Loucy (cell line): ENCODE measurements at regions not wholly inside any gene's neighbourhood (a gene's known extent, or its start where the extent isn't known, plus 50 kb on each side); places are given as distances from the start of the nearest gene placed in this dataset.

Experiments used
- H2AFZ ChIP-seq: fragments of 200-600 bp; sonication (generic); 2 replicates; pipeline ENCODE4 v1.6.0; 2016; ENCODE audit warnings: antibody characterized with exemption, mild to moderate bottlenecking, low read length, moderate library complexity
- H3F3A ChIP-seq: fragments of 200-600 bp; 2 replicates; pipeline ENCODE4 v1.6.0; 2016; ENCODE audit warnings: antibody characterized with exemption, low read depth, mild to moderate bottlenecking
- H3K27me3 ChIP-seq: fragments of 200-600 bp; sonication (generic); 2 replicates; pipeline ENCODE4 v1.6.1; 2014; ENCODE audit warnings: low read length, mild to moderate bottlenecking; ENCODE audit not compliant: insufficient read depth, poor library complexity, severe bottlenecking
- H3K36me3 ChIP-seq: fragments of 200-600 bp; sonication (generic); 2 replicates; pipeline ENCODE4 v1.6.1; 2016; ENCODE audit warnings: low read length; ENCODE audit not compliant: insufficient read depth
- H3K4me1 ChIP-seq: fragments of 200-600 bp; sonication (generic); 2 replicates; pipeline ENCODE4 v1.5.1; 2014; ENCODE audit warnings: low read length, mild to moderate bottlenecking; ENCODE audit not compliant: insufficient read depth, poor library complexity, severe bottlenecking
- H3K4me2 ChIP-seq: fragments of 200-600 bp; sonication (generic); 2 replicates; pipeline ENCODE4 v1.6.0; 2014; ENCODE audit warnings: antibody characterized with exemption, low read length, low read depth, mild to moderate bottlenecking; ENCODE audit not compliant: poor library complexity, severe bottlenecking
- H3K4me3 ChIP-seq: fragments of 200-600 bp; sonication (generic); 2 replicates; pipeline ENCODE4 v1.5.1; 2014; ENCODE audit warnings: low read length, mild to moderate bottlenecking, mixed read lengths; ENCODE audit not compliant: poor library complexity, severe bottlenecking
- H3K79me2 ChIP-seq: fragments of 200-600 bp; sonication (generic); 2 replicates; pipeline ENCODE4 v1.6.1; 2014; ENCODE audit warnings: low read length; ENCODE audit not compliant: insufficient read depth
- H3K9ac ChIP-seq: fragments of 200-600 bp; sonication (generic); 2 replicates; pipeline ENCODE4 v1.6.0; 2014; ENCODE audit warnings: mild to moderate bottlenecking, low read depth, low read length, moderate library complexity; ENCODE audit not compliant: poor library complexity, severe bottlenecking
- H3K9me2 ChIP-seq: fragments of 200-600 bp; sonication (generic); replicated peaks from 2 replicates; pipeline ENCODE4 v1.6.1; 2016; ENCODE audit warnings: low read depth, low read length, mixed read lengths
- H3K9me3 ChIP-seq: fragments of 200-600 bp; sonication (generic); 2 replicates; pipeline ENCODE4 v1.6.1; 2014; ENCODE audit warnings: mild to moderate bottlenecking, antibody characterized with exemption, low read length, low read depth; ENCODE audit not compliant: insufficient read depth
- H4K20me1 ChIP-seq: fragments of 200-600 bp; sonication (generic); 2 replicates; pipeline ENCODE4 v1.6.0; 2014; ENCODE audit warnings: antibody characterized with exemption, low read length, mild to moderate bottlenecking; ENCODE audit not compliant: insufficient read depth, poor library complexity, severe bottlenecking
- CTCF ChIP-seq: fragments of 200-600 bp; sonication (generic); conservative IDR thresholded peaks from 2 replicates; pipeline ENCODE4 v1.5.1; 2014; ENCODE audit warnings: mild to moderate bottlenecking, antibody characterized with exemption, low read length
- EZH2phosphoT487 ChIP-seq: fragments of 200-600 bp; IDR thresholded peaks from 2 replicates; pipeline ENCODE4 v1.6.1; 2018; ENCODE audit warnings: antibody characterized with exemption, mild to moderate bottlenecking, moderate library complexity, borderline replicate concordance

GRCh38 chr13:103516015-103516795 is 450.0 kb upstream of the SLC10A2 start:
- H3F3A ChIP-seq = no peaks in the 10 kb centered on the region
- H3K27me3 ChIP-seq = no peaks in the 10 kb centered on the region
- H3K9ac ChIP-seq = no peak overlapping the region
- H2AFZ ChIP-seq = no peak overlapping the region
- no peaks in the 10 kb centered on the region for H3K9me2 ChIP-seq
- TF ChIP-seq CTCF = no peak
- TF ChIP-seq EZH2phosphoT487 = no peak
- H3K4me2 ChIP-seq = no peak overlapping the region
- no peaks in the 10 kb centered on the region for H4K20me1 ChIP-seq
- H3K9me3 ChIP-seq = no peaks in the 10 kb centered on the region
- no peaks in the 10 kb centered on the region for H3K36me3 ChIP-seq
- no peak overlapping the region for H3K4me3 ChIP-seq
- no peaks in the 10 kb centered on the region for H3K79me2 ChIP-seq
- H3K4me1 ChIP-seq = no peaks in the 10 kb centered on the region

- Histone ChIP-seq H4K20me1 (no peaks in the 10 kb centered on the region), H3K9ac (no peak overlapping the region), H3F3A (no peaks in the 10 kb centered on the region), H3K27me3 (no peaks in the 10 kb centered on the region), H3K9me2 (no peaks in the 10 kb centered on the region), H3K4me3 (no peak overlapping the region), H3K36me3 (no peaks in the 10 kb centered on the region), H3K4me2 (no peak overlapping the region), H3K9me3 (no peaks in the 10 kb centered on the region), H2AFZ (no peak overlapping the region), H3K79me2 (no peaks in the 10 kb centered on the region), H3K4me1 (no peaks in the 10 kb centered on the region)
- TF ChIP-seq EZH2phosphoT487 = no peak
- TF ChIP-seq CTCF = no peak
Observed at GRCh38 chr13:103515410-103515809, 449.2 kb upstream of the SLC10A2 start.

GRCh38 chr13:103514619-103515018 is 448.4 kb upstream of the SLC10A2 start:
- Histone ChIP-seq H3K9me2 (no peaks in the 10 kb centered on the region), H3K9ac (no peak overlapping the region), H3K79me2 (no peaks in the 10 kb centered on the region), H3K4me1 (no peaks in the 10 kb centered on the region), H3K9me3 (no peaks in the 10 kb centered on the region), H3K36me3 (no peaks in the 10 kb centered on the region), H3K27me3 (no peaks in the 10 kb centered on the region), H3K4me2 (no peak overlapping the region), H4K20me1 (no peaks in the 10 kb centered on the region), H3F3A (no peaks in the 10 kb centered on the region), H3K4me3 (no peak overlapping the region), H2AFZ (no peak overlapping the region)
- TF ChIP-seq EZH2phosphoT487 (no peak), CTCF (no peak)
